ENCODE measurements at regions not wholly inside any gene's neighbourhood (a gene's known extent, or its start where the extent isn't known, plus 50 kb on each side); places are given as distances from the start of the nearest gene placed in this dataset.
"Not testable (repeated sequence)": the region's sequence is repeated elsewhere in the genome, so short reads cannot be mapped to it uniquely, and the experiment has no call there.

GRCh38 chr10:118810796-118811505 is 56.2 kb upstream of the CACUL1 start:
- no peaks in the 10 kb centered on the region for H3K36me3 ChIP-seq (ENCODE audit: insufficient read depth in 1 of 2, low read depth in 1 of 2)
- intact Hi-C loops (cut with DNase I), result no loop called here
- TF ChIP-seq CTCF (IDR thresholded peaks at IDR 0.05), result no peak
- no peaks in the 10 kb centered on the region for H3K9me3 ChIP-seq
- no peak overlapping the region for H3K4me3 ChIP-seq
- no peak for DNase-seq
- no peaks in the 10 kb centered on the region for H3K4me1 ChIP-seq
- no peak overlapping the region for H3K27ac ChIP-seq
- WGBS, 3 donors, result 45 to 54% (median 54%) methylated on average over 5 of the region's 5 CpGs
- ATAC-seq, result no peak
- no peaks in the 10 kb centered on the region for H3K27me3 ChIP-seq (ENCODE audit: insufficient read depth in 3 of 3, low read length in 2 of 3)

- Histone ChIP-seq H3K4me3 (no peak overlapping the region), H3K4me1 (no peaks in the 10 kb centered on the region), H3K9me3 (no peaks in the 10 kb centered on the region), H3K27ac (no peak overlapping the region), H3K27me3 (ENCODE audit: insufficient read depth in 3 of 3, low read length in 2 of 3) (no peaks in the 10 kb centered on the region), H3K36me3 (ENCODE audit: insufficient read depth in 1 of 2, low read depth in 1 of 2) (no peaks in the 10 kb centered on the region)
- no peak for DNase-seq
- intact Hi-C loops (cut with DNase I), result no loop called here
- ATAC-seq, result no peak
- TF ChIP-seq CTCF (IDR thresholded peaks at IDR 0.05), result no peak
- WGBS, 3 donors, result 64 to 71% (median 65%) methylated on average over 13 of the region's 13 CpGs
These were observed 57.1 kb upstream of the CACUL1 start for GRCh38 chr10:118811675-118812392.

- no peaks in the 10 kb centered on the region for H3K4me1 ChIP-seq
- H3K27ac ChIP-seq, result no peak overlapping the region
- 39 to 49% (median 44%) methylated on average over 10 of the region's 10 CpGs for WGBS, 3 donors
- H3K36me3 ChIP-seq (ENCODE audit: insufficient read depth in 1 of 2, low read depth in 1 of 2), result no peaks in the 10 kb centered on the region
- intact Hi-C loops (cut with DNase I), result no loop called here
- H3K27me3 ChIP-seq (ENCODE audit: insufficient read depth in 3 of 3, low read length in 2 of 3), result no peaks in the 10 kb centered on the region
- ATAC-seq, result no peak
- no peak overlapping the region for H3K4me3 ChIP-seq
- no peak for TF ChIP-seq CTCF (IDR thresholded peaks at IDR 0.05)
- no peaks in the 10 kb centered on the region for H3K9me3 ChIP-seq
- DNase-seq, result no peak
These were observed 57.6 kb upstream of the CACUL1 start for GRCh38 chr10:118812393-118812740.

- H3K4me1 ChIP-seq; H3K4me3 ChIP-seq; H3K9me3 ChIP-seq; H3K27ac ChIP-seq; H3K36me3 ChIP-seq (ENCODE audit: insufficient read depth in 1 of 2, low read depth in 1 of 2); intact Hi-C loops (cut with DNase I); DNase-seq; H3K27me3 ChIP-seq (ENCODE audit: insufficient read depth in 3 of 3, low read length in 2 of 3); ATAC-seq: not testable (repeated sequence)
- 82 to 93% (median 91%) methylated on average over 13 of the region's 13 CpGs for WGBS, 3 donors
These were observed 58.2 kb upstream of the CACUL1 start for GRCh38 chr10:118813001-118813400.

GRCh38 chr10:118816471-118817168 is 61.9 kb upstream of the CACUL1 start:
- no peak for TF ChIP-seq CTCF (IDR thresholded peaks at IDR 0.05)
- WGBS, 3 donors, result 77 to 80% (median 78%) methylated on average over 16 of the region's 16 CpGs
- intact Hi-C loops (cut with DNase I), result no loop called here
- no peak overlapping the region for H3K4me3 ChIP-seq
- no peaks in the 10 kb centered on the region for H3K9me3 ChIP-seq
- ATAC-seq, result no peak
- H3K27ac ChIP-seq, result no peak overlapping the region
- no peaks in the 10 kb centered on the region for H3K36me3 ChIP-seq (ENCODE audit: insufficient read depth in 1 of 2, low read depth in 1 of 2)
- peaks cover 8% of the 10 kb centered on the region for H3K4me1 ChIP-seq
- H3K27me3 ChIP-seq (ENCODE audit: insufficient read depth in 3 of 3, low read length in 2 of 3), result no peaks in the 10 kb centered on the region
- DNase-seq, result no peak
